IPS-18c (cell line): ENCODE measurements at regions not wholly inside any gene's neighbourhood (a gene's known extent, or its start where the extent isn't known, plus 50 kb on each side); places are given as distances from the start of the nearest gene placed in this dataset.

Source experiments
- H3K4me3 ChIP-seq: 2 replicates; pipeline ENCODE4 v1.7.0; 2013; ENCODE audit warnings: low read depth, mild to moderate bottlenecking, low read length, moderate library complexity; ENCODE audit not compliant: insufficient read depth
- H3K9me3 ChIP-seq: one replicate; pipeline ENCODE4 v1.6.1; 2013; ENCODE audit warnings: mild to moderate bottlenecking, low read length, moderate library complexity; ENCODE audit not compliant: control insufficient read depth, insufficient read depth

DNA sequence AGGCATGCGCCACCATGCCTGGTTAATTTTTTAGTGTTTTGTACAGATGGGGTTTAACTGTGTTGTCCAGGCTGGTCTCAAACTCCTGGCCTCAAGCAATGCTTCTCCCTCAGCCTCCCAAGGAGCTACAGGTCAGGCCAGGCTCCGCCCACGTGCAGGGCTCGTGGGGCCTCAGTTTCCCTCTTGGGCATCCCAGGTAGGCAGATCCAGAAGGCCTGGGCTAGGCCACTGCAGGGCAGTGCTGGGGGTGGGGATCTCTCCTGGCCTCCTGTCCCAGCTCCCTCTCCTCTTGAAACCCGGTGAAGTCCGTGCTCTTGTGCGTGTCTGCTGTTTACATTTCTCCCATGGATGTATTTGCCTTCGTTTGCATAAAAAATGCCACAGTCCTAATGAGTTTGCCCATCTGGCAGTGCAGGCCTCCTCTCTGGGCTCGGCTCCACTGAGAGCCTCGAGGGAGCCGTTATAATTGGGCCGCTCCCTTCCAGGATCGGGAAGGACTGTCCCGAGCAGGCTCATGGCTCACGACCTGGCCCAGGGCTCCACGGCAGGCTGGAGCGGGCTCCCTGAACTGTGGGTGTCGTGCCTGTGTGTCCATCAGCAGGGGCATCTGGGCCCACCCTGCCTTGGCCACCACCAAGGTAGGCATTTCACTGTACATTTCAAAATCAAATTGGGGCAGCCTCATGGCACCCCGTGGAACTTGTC is 52.6 kb upstream of the RUFY1 start:
- peaks cover 2% of the 10 kb centered on the region for H3K9me3 ChIP-seq
- no peak overlapping the region for H3K4me3 ChIP-seq

DNA sequence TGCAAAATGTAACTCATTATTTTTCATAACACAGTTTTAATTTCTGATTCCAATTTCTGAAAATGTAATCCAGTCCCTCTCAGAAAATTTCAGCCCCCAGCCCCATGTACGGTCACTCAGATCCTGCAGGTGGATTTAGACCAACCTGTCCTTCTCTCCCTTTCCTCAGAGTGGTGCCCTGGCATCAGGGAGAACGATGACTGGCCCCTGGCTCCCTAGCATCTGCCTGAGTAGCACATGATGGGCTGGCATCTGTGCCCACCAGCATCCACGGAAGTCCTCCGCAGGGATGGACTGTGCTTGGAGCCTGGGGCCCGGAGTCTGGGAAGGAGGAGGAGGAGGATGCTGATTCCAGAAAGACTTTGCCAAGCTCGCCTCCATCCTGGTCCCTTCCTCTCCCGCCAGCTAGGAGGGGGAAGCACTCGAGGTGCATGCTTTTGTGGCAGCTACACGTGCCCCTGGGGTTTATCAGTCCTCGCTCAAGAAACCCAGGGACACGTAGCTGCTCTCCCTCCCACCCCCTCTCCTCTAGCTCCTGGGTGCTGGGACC is 54.4 kb upstream of the RUFY1 start:
- Histone ChIP-seq H3K4me3 (no peak overlapping the region), H3K9me3 (peaks cover 2% of the 10 kb centered on the region)

GRCh38 chr5:179494774-179495526 is 55.4 kb upstream of the RUFY1 start:
- H3K9me3 ChIP-seq: peaks cover 1% of the 10 kb centered on the region
- H3K4me3 ChIP-seq: no peak overlapping the region

DNA sequence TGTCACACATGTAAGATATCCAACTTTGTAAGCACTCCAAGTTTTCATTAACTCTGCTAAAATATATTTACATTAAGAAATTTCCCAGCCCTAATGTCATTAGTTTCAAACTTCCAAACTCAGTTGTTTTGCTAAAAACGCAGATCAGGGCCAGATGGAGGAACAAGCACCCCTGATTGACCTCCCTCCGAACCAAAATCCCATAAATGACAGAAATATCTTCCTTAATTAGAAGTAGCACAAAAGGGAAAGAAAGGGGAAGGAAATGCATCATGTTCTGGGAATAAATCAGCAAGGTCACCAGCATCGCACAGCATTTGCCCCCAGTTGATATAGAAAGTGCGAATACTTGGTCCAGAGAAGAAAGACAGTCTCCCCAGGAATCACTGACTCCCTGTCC is 61.4 kb upstream of the RUFY1 start:
- Histone ChIP-seq H3K9me3 (peaks cover 2% of the 10 kb centered on the region), H3K4me3 (no peak overlapping the region)

- Histone ChIP-seq H3K4me3 (no peak overlapping the region), H3K9me3 (peaks cover 2% of the 10 kb centered on the region)
Observed at GRCh38 chr5:179488491-179488890, 61.9 kb upstream of the RUFY1 start.

- peaks cover 2% of the 10 kb centered on the region for H3K9me3 ChIP-seq
- H3K4me3 ChIP-seq: no peak overlapping the region
Observed at GRCh38 chr5:179487145-179487544, 63.2 kb upstream of the RUFY1 start.

DNA sequence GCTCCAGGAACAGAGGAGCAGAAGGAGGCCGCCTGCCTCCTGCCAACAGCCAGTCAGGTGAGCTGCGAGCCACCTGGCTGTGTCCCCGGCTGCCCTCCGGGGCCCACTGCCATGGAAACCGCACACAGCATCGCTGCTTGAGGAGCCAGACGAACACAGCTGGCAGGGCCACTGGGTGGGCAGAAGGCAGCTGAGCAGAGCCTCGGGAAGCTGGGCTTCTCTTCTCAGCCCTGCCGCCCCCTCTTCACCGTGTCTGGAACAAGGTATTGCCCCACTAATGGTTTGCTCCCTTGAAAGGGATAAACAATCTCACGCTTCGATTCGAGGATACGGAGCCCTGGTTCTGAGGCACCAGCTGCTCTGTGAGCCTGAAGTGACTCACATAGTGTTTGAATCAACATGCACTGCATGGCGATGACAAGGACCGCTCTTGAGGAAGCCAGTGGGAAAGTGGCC is 63.7 kb upstream of the RUFY1 start:
- peaks cover 2% of the 10 kb centered on the region for H3K9me3 ChIP-seq
- no peak overlapping the region for H3K4me3 ChIP-seq

- Histone ChIP-seq H3K4me3 (no peak overlapping the region), H3K9me3 (peaks cover 2% of the 10 kb centered on the region)
Observed at GRCh38 chr5:179485845-179486575, 64.3 kb upstream of the RUFY1 start.

DNA sequence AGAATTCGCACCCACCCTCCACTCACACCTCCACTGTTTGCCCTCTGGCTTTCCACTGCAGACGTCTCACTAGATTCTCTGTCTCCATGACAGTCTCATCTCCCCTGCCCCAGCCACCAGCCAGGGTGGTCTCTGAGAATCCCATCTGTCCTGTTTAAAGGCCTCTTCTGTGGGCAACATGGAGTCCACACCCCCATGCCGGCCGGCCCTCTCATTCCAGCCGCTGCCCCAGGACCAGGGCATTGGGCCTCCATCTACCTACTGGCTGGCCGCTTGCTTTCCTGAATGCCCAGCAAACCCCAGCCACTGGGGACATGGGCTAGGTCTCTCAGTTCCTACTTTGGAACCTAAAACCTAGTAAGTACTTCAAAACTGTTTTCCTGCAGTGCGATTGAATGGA is 65.6 kb upstream of the RUFY1 start:
- H3K9me3 ChIP-seq: peaks cover 1% of the 10 kb centered on the region
- no peak overlapping the region for H3K4me3 ChIP-seq

DNA sequence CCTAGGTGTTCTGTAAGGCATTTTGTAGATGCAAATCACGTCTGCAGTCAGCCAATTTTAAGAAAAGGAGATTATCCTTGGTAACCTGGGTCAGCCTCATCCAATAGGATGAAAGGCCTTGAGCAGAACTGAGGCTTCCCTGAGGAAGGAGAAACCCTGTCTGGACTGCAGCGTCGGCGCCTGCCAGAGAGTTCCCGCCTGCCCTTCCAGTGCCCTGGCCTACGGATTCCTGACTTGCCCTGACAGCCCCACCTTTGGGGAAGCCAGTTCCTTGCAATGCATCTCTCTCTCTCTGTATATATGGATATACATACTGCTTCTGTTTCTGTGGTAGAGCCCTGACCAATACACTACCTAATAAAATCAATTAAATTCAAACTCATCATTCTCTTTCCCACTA is 66.2 kb upstream of the RUFY1 start:
- H3K9me3 ChIP-seq: no peaks in the 10 kb centered on the region
- no peak overlapping the region for H3K4me3 ChIP-seq

- Histone ChIP-seq H3K9me3 (no peaks in the 10 kb centered on the region), H3K4me3 (no peak overlapping the region)
Observed at GRCh38 chr5:179478624-179479023, 71.7 kb upstream of the RUFY1 start.

- Histone ChIP-seq H3K4me3 (no peak overlapping the region), H3K9me3 (no peaks in the 10 kb centered on the region)
Observed at GRCh38 chr5:179475208-179475751, 75.1 kb upstream of the RUFY1 start.

DNA sequence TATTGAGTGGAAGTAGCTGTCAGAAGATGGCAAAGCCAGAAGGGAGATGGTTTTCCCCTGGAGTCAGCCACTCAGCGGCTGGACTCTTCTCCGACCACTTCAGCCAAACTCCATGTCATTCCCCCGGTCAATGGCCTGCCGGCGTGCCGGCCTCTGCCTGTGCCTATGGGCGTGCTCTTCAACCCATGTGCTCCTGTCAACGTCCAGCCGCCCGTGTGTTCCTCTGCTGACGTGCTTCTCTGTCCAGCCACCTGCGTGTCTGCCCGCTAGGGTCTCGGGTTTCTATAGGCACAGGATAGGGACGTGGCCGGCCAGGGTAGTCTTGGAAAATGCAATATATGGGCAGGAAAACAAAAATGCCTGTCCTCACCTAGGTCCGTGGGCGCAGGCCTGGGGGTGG is 77.7 kb upstream of the RUFY1 start:
- no peak overlapping the region for H3K4me3 ChIP-seq
- H3K9me3 ChIP-seq: no peaks in the 10 kb centered on the region

DNA sequence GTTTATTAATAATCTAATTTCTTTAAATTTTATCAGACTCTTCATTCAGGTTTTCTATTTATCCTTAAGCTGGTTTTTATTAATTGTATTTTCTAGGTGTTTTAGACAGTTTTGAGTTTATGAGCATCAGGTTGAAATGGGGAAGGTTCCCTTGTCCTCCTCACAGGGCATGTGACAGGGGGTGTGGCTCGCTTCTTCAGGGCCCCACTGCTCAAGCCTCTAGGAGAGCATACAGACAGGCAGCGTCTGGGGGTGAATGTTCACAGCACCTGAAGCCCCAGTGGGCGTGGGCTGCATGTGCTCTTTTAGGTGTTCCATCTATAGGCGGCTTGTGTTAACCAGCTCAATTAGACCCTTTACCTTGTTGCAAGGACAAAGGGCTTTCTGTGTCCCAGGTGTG is 78.2 kb upstream of the RUFY1 start:
- Histone ChIP-seq H3K9me3 (no peaks in the 10 kb centered on the region), H3K4me3 (no peak overlapping the region)

DNA sequence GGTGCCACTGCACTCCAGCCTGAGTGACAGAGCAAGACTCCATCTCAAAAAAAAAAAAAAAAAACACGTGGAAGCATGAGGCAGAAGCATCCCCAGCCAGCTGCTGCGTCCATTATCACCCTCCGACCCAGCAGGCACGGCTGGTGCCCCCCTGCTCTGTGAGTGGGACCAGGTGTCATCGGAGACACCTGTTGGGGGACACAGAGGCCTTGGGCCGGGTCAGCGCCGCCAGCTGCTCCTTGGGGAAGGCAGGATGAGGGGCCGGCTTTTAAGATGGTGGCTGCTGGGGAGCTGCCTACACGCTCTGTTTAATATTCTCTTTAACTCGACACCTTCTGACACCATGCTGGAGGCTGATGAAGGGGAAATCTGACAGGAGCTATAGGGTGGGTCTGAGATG is 80.2 kb upstream of the RUFY1 start:
- Histone ChIP-seq H3K4me3 (no peak overlapping the region), H3K9me3 (no peaks in the 10 kb centered on the region)

GRCh38 chr5:179468696-179469095 is 81.7 kb upstream of the RUFY1 start:
- Histone ChIP-seq H3K4me3 (no peak overlapping the region), H3K9me3 (no peaks in the 10 kb centered on the region)

DNA sequence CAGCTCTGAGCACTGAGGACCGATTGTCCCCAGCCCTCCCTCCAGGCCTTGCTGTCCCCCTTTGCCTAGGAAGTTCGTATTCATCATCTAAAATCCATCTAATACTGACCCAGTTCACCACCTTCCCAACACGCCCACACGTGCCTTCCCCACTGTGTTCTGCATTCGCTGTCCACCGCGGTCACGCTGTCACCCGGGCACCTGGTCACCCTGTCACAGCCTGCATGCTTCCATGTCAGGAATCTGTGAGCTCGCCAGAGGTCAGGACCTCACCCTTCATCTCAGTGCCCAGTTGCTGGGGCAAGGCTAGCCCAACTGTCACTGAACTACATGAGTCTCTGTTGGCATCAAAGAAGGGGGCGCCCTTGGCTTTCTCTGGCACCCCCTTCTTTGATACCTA is 82.9 kb upstream of the RUFY1 start:
- H3K9me3 ChIP-seq: no peaks in the 10 kb centered on the region
- H3K4me3 ChIP-seq: no peak overlapping the region
